Astrocyte (in vitro differentiated cells and primary cell): ENCODE measurements at regions not wholly inside any gene's neighbourhood (a gene's known extent, or its start where the extent isn't known, plus 50 kb on each side); places are given as distances from the start of the nearest gene placed in this dataset.

Experiments used
- DNase-seq: peaks from one replicate; pipeline ENCODE4 v3.0.0-alpha.2; 2010; ENCODE audit warnings: low read depth
- FAIRE-seq: peaks from 2 replicates; lab custom pipeline; 2011; peaks lifted over from hg19 to GRCh38; lab: Jason Lieb, UNC
- H2AFZ ChIP-seq: 2 replicates; pipeline ENCODE4 v1.6.0; 2012; ENCODE audit warnings: low read depth, low read length, inconsistent platforms
- H3K27ac ChIP-seq: 2 replicates; pipeline ENCODE4 v1.5.1; 2011; ENCODE audit warnings: low read depth, low read length, inconsistent platforms
- H3K27me3 ChIP-seq: 2 replicates; pipeline ENCODE4 v1.6.0; 2011; ENCODE audit warnings: low read length, inconsistent platforms; ENCODE audit not compliant: insufficient read depth
- H3K36me3 ChIP-seq: 2 replicates; pipeline ENCODE4 v1.5.1; 2011; ENCODE audit warnings: low read length, inconsistent platforms; ENCODE audit not compliant: insufficient read depth
- H3K4me1 ChIP-seq: 2 replicates; pipeline ENCODE4 v1.5.1; 2011; ENCODE audit warnings: low read length, inconsistent platforms; ENCODE audit not compliant: insufficient read depth
- H3K4me2 ChIP-seq: 2 replicates; pipeline ENCODE4 v1.6.0; 2012; ENCODE audit warnings: low read length, inconsistent platforms
- H3K4me3 ChIP-seq: 2 replicates; pipeline ENCODE4 v1.5.1; 2011; ENCODE audit warnings: low read depth, mild to moderate bottlenecking, low read length, inconsistent platforms; ENCODE audit not compliant: insufficient read depth
- H3K79me2 ChIP-seq: 2 replicates; pipeline ENCODE4 v1.6.0; 2012; ENCODE audit warnings: mild to moderate bottlenecking, low read length, inconsistent platforms; ENCODE audit not compliant: insufficient read depth
- H3K9ac ChIP-seq: 2 replicates; pipeline ENCODE4 v1.6.0; 2012; ENCODE audit warnings: mild to moderate bottlenecking, low read length, inconsistent platforms
- H3K9me3 ChIP-seq: 2 replicates; pipeline ENCODE4 v1.5.1; 2012; ENCODE audit warnings: low read depth, mild to moderate bottlenecking, low read length, inconsistent platforms; ENCODE audit not compliant: insufficient read depth
- H4K20me1 ChIP-seq: 2 replicates; pipeline ENCODE4 v1.6.0; 2012; ENCODE audit warnings: low read length, inconsistent platforms; ENCODE audit not compliant: insufficient read depth
- H3K27ac Mint-ChIP-seq: one replicate; pipeline ENCODE4 v1.8.0; 2021; ENCODE audit warnings: mild to moderate bottlenecking, mixed read lengths; ENCODE audit not compliant: unreplicated experiment
- H3K27me3 Mint-ChIP-seq: one replicate; pipeline ENCODE4 v1.8.0; 2021; ENCODE audit warnings: low read depth, mixed read lengths; ENCODE audit not compliant: unreplicated experiment
- H3K36me3 Mint-ChIP-seq: one replicate; pipeline ENCODE4 v1.8.0; 2021; ENCODE audit warnings: low read depth, mixed read lengths; ENCODE audit not compliant: unreplicated experiment
- H3K4me1 Mint-ChIP-seq: one replicate; pipeline ENCODE4 v1.8.0; 2021; ENCODE audit warnings: low read depth, mixed read lengths; ENCODE audit not compliant: unreplicated experiment
- H3K4me3 Mint-ChIP-seq: one replicate; pipeline ENCODE4 v1.8.0; 2021; ENCODE audit warnings: mild to moderate bottlenecking, moderate library complexity, mixed read lengths; ENCODE audit not compliant: unreplicated experiment
- H3K9me3 Mint-ChIP-seq: one replicate; pipeline ENCODE4 v1.8.0; 2021; ENCODE audit warnings: mild to moderate bottlenecking, mixed read lengths; ENCODE audit not compliant: unreplicated experiment
- EZH2 ChIP-seq: IDR thresholded peaks from 2 replicates; pipeline ENCODE4 v1.6.1; 2012; ENCODE audit warnings: mild to moderate bottlenecking, low read length, inconsistent platforms; ENCODE audit not compliant: insufficient read depth
- TF ChIP-seq, protein P1 (sequence below): IDR thresholded peaks from 2 replicates; pipeline ENCODE4 v1.5.1; 2011; ENCODE audit warnings: low read depth, mild to moderate bottlenecking, inconsistent platforms, low read length, moderate library complexity; ENCODE audit not compliant: insufficient read depth

DNA sequence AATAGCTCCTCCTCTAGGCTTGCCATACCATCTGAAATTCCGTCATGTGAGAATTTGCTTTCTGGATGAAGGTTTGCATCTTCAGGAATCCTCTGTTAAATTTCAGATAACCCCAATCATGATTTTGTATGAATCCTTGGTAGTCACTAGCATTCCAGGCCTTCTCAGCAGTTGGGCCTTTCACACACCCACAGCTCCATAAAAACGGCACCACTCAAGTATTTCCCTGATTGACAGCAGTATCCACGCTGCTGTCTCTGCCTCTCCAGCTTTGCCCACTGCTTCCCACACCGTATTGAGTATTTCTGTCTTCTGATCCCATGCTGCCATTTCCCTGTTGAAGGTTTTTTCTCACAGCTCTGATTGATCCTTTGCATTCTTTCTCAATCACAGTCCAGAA, 208.7 kb upstream of the NCAM1 start:
- no peaks in the 10 kb centered on the region for H3K36me3 ChIP-seq
- no peak overlapping the region for H2AFZ ChIP-seq
- Mint-ChIP-seq H3K27ac (no peak overlapping the region), H3K27me3 (peaks cover 40% of the 10 kb centered on the region), H3K4me3 (no peak overlapping the region), H3K36me3 (no peaks in the 10 kb centered on the region), H3K4me1 (peaks cover 8% of the 10 kb centered on the region), H3K9me3 (no peaks in the 10 kb centered on the region)
- H3K9me3 ChIP-seq = no peaks in the 10 kb centered on the region
- no peak overlapping the region for H3K9ac ChIP-seq
- no peak overlapping the region for H3K4me3 ChIP-seq
- H3K4me2 ChIP-seq = no peak overlapping the region
- no peaks in the 10 kb centered on the region for H4K20me1 ChIP-seq
- H3K4me1 ChIP-seq = peaks cover 2% of the 10 kb centered on the region
- no peaks in the 10 kb centered on the region for H3K79me2 ChIP-seq
- H3K27ac ChIP-seq = no peak overlapping the region
- H3K27me3 ChIP-seq = no peaks in the 10 kb centered on the region
- TF ChIP-seq, protein P1, sequence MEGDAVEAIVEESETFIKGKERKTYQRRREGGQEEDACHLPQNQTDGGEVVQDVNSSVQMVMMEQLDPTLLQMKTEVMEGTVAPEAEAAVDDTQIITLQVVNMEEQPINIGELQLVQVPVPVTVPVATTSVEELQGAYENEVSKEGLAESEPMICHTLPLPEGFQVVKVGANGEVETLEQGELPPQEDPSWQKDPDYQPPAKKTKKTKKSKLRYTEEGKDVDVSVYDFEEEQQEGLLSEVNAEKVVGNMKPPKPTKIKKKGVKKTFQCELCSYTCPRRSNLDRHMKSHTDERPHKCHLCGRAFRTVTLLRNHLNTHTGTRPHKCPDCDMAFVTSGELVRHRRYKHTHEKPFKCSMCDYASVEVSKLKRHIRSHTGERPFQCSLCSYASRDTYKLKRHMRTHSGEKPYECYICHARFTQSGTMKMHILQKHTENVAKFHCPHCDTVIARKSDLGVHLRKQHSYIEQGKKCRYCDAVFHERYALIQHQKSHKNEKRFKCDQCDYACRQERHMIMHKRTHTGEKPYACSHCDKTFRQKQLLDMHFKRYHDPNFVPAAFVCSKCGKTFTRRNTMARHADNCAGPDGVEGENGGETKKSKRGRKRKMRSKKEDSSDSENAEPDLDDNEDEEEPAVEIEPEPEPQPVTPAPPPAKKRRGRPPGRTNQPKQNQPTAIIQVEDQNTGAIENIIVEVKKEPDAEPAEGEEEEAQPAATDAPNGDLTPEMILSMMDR = no peak
- no peak for TF ChIP-seq EZH2
- FAIRE-seq (no peak), DNase-seq (no peak)

DNA sequence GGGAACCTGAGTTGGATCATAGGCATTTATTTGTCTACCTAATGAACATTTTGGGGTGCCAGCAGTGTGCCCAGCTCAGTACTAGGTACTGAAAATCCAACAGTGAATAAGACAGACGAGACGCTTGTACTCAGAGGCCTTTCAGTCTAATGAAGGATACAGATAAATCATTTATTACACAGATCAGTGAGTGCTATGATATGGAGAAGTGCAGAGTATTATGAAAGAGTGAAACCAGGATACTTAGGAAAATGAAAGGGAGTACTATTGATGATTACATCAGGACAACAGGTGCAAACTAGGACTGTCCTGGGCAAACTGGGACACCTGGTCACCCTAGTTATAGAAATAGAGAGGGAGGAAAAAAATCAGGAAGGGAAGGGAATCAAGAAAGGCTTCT, 207.5 kb upstream of the NCAM1 start:
- TF ChIP-seq, protein P1 = no peak
- TF ChIP-seq EZH2 = no peak
- H3K27me3 Mint-ChIP-seq = peaks cover 31% of the 10 kb centered on the region
- H3K9me3 ChIP-seq = no peaks in the 10 kb centered on the region
- no peak overlapping the region for H3K27ac Mint-ChIP-seq
- DNase-seq = no peak
- H3K9ac ChIP-seq = no peak overlapping the region
- H3K4me1 Mint-ChIP-seq = peaks cover 9% of the 10 kb centered on the region
- H3K27ac ChIP-seq = no peak overlapping the region
- H2AFZ ChIP-seq = no peak overlapping the region
- H3K9me3 Mint-ChIP-seq = no peaks in the 10 kb centered on the region
- H3K36me3 Mint-ChIP-seq = no peaks in the 10 kb centered on the region
- no peaks in the 10 kb centered on the region for H3K27me3 ChIP-seq
- no peaks in the 10 kb centered on the region for H3K36me3 ChIP-seq
- FAIRE-seq = no peak
- no peak overlapping the region for H3K4me3 Mint-ChIP-seq
- H3K79me2 ChIP-seq = no peaks in the 10 kb centered on the region
- H3K4me2 ChIP-seq = no peak overlapping the region
- no peaks in the 10 kb centered on the region for H4K20me1 ChIP-seq
- peaks cover 3% of the 10 kb centered on the region for H3K4me1 ChIP-seq
- H3K4me3 ChIP-seq = no peak overlapping the region

DNA sequence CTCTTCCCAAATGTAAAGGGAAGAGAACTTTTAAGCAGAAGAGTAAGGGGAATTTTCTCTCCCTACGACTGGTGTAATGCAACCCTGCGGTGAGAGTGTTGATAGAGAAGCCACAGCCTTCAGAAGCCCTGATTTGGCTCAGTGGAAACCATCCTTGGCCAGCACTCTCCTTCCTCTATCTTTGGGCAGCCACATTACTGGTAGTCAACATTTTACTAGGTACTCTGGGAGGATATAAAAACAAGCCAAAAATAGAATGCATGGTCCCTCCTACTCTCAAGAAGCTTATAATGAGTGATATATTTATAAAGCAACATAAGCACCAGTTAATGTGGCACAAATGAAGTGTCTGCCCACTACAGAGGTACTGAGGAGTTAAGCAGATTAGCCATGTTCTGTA, 201.8 kb upstream of the NCAM1 start:
- Mint-ChIP-seq H3K4me3 (no peak overlapping the region), H3K9me3 (no peaks in the 10 kb centered on the region), H3K4me1 (peaks cover 17% of the 10 kb centered on the region), H3K27ac (no peak overlapping the region), H3K36me3 (no peaks in the 10 kb centered on the region), H3K27me3 (peaks cover 20% of the 10 kb centered on the region)
- FAIRE-seq = no peak
- TF ChIP-seq, protein P1 = no peak
- no peak for TF ChIP-seq EZH2
- Histone ChIP-seq H3K9me3 (no peaks in the 10 kb centered on the region), H2AFZ (no peak overlapping the region), H4K20me1 (no peaks in the 10 kb centered on the region), H3K4me3 (no peak overlapping the region), H3K4me1 (peaks cover 3% of the 10 kb centered on the region), H3K79me2 (no peaks in the 10 kb centered on the region), H3K27me3 (no peaks in the 10 kb centered on the region), H3K27ac (no peak overlapping the region), H3K4me2 (no peak overlapping the region), H3K9ac (no peak overlapping the region), H3K36me3 (no peaks in the 10 kb centered on the region)
- no peak for DNase-seq
